ENCODE measurements at regions not wholly inside any gene's neighbourhood (a gene's known extent, or its start where the extent isn't known, plus 50 kb on each side); places are given as distances from the start of the nearest gene placed in this dataset.

DNA sequence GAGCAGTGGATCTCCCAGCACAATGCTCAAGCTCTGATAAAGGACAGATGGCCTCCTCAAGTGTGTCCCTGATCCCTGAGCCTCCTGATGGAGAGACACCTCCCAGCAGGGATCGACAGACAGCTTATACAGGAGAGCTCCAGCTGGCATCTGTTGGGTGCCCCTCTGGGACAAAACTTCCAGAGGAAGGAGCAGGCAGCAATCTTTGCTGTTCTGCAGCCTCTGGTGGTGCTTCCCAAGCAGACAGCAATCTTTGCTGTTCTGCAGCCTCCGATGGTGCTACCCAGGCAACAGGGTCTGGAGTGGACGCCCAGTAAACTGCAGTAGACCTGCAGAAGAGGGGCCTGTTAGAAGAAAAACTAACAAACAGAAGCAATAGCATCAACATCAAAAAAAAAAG, 349.3 kb upstream of the SPRY2 start:
- H3K27ac Mint-ChIP-seq, result no peak overlapping the region
- H3K4me2 ChIP-seq (replicated peaks; ENCODE audit: extremely low read depth, low read length, poor library complexity, severe bottlenecking), result no peak overlapping the region
- no peaks in the 10 kb centered on the region for H3K36me3 Mint-ChIP-seq
- no peak overlapping the region for H3K9ac ChIP-seq (ENCODE audit: insufficient read depth, low read length, poor library complexity, severe bottlenecking)
- H3K4me3 ChIP-seq (replicated peaks in 1 of 3; ENCODE audit: low read depth in 2 of 3, low read length in 3 of 3), result no peak overlapping the region
- intact Hi-C loops (cut with micrococcal nuclease), result no loop called here
- no peaks in the 10 kb centered on the region for H3K79me2 ChIP-seq (ENCODE audit: insufficient read depth, low read length)
- H3K4me1 ChIP-seq (ENCODE audit: control insufficient read depth in 1 of 2, insufficient read depth in 2 of 2, low read length in 2 of 2), result no peaks in the 10 kb centered on the region
- H2AFZ ChIP-seq (ENCODE audit: insufficient read depth, low read depth, low read length, poor library complexity, severe bottlenecking), result no peak overlapping the region
- WGBS (ENCODE audit: insufficient coverage), result 86% methylated on average over 3 of the region's 3 CpGs
- H3K27ac ChIP-seq (ENCODE audit: low read depth in 1 of 2, low read length in 2 of 2), result no peak overlapping the region
- H4K20me1 ChIP-seq (ENCODE audit: insufficient read depth, low read length), result no peaks in the 10 kb centered on the region
- no peak for DNase-seq
- H3K4me1 Mint-ChIP-seq, result peaks cover 4% of the 10 kb centered on the region
- peaks cover 5 to 13% of the 10 kb centered on the region in 2 donors for H3K9me3 ChIP-seq (replicated peaks in 1 of 2; ENCODE audit: control insufficient read depth in 1 of 2, insufficient read depth in 1 of 2, low read length in 2 of 2)
- H3K9me3 Mint-ChIP-seq, result peaks cover 2 to 25% (median 14%) of the 10 kb centered on the region in 7 donors
- H3K27me3 ChIP-seq (ENCODE audit: control insufficient read depth in 2 of 2, insufficient read depth in 2 of 2, low read length in 2 of 2), result no peaks in the 10 kb centered on the region
- H3K36me3 ChIP-seq (replicated peaks in 1 of 2; ENCODE audit: control insufficient read depth in 1 of 2, insufficient read depth in 2 of 2, low read length in 2 of 2), result no peaks in the 10 kb centered on the region
- TF ChIP-seq, protein P1, sequence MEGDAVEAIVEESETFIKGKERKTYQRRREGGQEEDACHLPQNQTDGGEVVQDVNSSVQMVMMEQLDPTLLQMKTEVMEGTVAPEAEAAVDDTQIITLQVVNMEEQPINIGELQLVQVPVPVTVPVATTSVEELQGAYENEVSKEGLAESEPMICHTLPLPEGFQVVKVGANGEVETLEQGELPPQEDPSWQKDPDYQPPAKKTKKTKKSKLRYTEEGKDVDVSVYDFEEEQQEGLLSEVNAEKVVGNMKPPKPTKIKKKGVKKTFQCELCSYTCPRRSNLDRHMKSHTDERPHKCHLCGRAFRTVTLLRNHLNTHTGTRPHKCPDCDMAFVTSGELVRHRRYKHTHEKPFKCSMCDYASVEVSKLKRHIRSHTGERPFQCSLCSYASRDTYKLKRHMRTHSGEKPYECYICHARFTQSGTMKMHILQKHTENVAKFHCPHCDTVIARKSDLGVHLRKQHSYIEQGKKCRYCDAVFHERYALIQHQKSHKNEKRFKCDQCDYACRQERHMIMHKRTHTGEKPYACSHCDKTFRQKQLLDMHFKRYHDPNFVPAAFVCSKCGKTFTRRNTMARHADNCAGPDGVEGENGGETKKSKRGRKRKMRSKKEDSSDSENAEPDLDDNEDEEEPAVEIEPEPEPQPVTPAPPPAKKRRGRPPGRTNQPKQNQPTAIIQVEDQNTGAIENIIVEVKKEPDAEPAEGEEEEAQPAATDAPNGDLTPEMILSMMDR (IDR thresholded peaks at IDR 0.05), result no peak
- H3K27me3 Mint-ChIP-seq (ENCODE audit: low read depth in 3 of 3), result peaks cover 0 to 2% (median 0%) of the 10 kb centered on the region in 3 donors
- no peak overlapping the region for H3K4me3 Mint-ChIP-seq

- TF ChIP-seq, protein P1 (IDR thresholded peaks at IDR 0.05), result no peak
- peaks cover 5 to 13% of the 10 kb centered on the region in 2 donors for H3K9me3 ChIP-seq (replicated peaks in 1 of 2; ENCODE audit: control insufficient read depth in 1 of 2, insufficient read depth in 1 of 2, low read length in 2 of 2)
- intact Hi-C loops (cut with micrococcal nuclease), result no loop called here
- H3K4me3 Mint-ChIP-seq, result no peak overlapping the region
- no peaks in the 10 kb centered on the region for H3K4me1 ChIP-seq (ENCODE audit: control insufficient read depth in 1 of 2, insufficient read depth in 2 of 2, low read length in 2 of 2)
- H3K79me2 ChIP-seq (ENCODE audit: insufficient read depth, low read length), result no peaks in the 10 kb centered on the region
- H2AFZ ChIP-seq (ENCODE audit: insufficient read depth, low read depth, low read length, poor library complexity, severe bottlenecking), result no peak overlapping the region
- no peak overlapping the region for H3K4me2 ChIP-seq (replicated peaks; ENCODE audit: extremely low read depth, low read length, poor library complexity, severe bottlenecking)
- no peak overlapping the region for H3K27ac Mint-ChIP-seq
- no peaks in the 10 kb centered on the region for H4K20me1 ChIP-seq (ENCODE audit: insufficient read depth, low read length)
- H3K27me3 Mint-ChIP-seq (ENCODE audit: low read depth in 3 of 3), result peaks cover 0 to 2% (median 0%) of the 10 kb centered on the region in 3 donors
- no peak overlapping the region for H3K27ac ChIP-seq (ENCODE audit: low read depth in 1 of 2, low read length in 2 of 2)
- H3K9me3 Mint-ChIP-seq, result peaks cover 2 to 23% (median 14%) of the 10 kb centered on the region in 7 donors
- peaks cover 4% of the 10 kb centered on the region for H3K4me1 Mint-ChIP-seq
- H3K36me3 Mint-ChIP-seq, result no peaks in the 10 kb centered on the region
- H3K36me3 ChIP-seq (replicated peaks in 1 of 2; ENCODE audit: control insufficient read depth in 1 of 2, insufficient read depth in 2 of 2, low read length in 2 of 2), result no peaks in the 10 kb centered on the region
- no peak overlapping the region for H3K4me3 ChIP-seq (replicated peaks in 1 of 3; ENCODE audit: low read depth in 2 of 3, low read length in 3 of 3)
- no peaks in the 10 kb centered on the region for H3K27me3 ChIP-seq (ENCODE audit: control insufficient read depth in 2 of 2, insufficient read depth in 2 of 2, low read length in 2 of 2)
- no peak for DNase-seq
- no peak overlapping the region for H3K9ac ChIP-seq (ENCODE audit: insufficient read depth, low read length, poor library complexity, severe bottlenecking)
Observed at GRCh38 chr13:80688593-80688992, 347.7 kb upstream of the SPRY2 start.

All from CD14-positive monocyte (primary cell).